SK-MEL-5 (cell line): ENCODE measurements at regions not wholly inside any gene's neighbourhood (a gene's known extent, or its start where the extent isn't known, plus 50 kb on each side); places are given as distances from the start of the nearest gene placed in this dataset.
"Not testable (repeated sequence)": the region's sequence is repeated elsewhere in the genome, so short reads cannot be mapped to it uniquely, and the experiment has no call there.

Experiments used
- DNase-seq: peaks from one replicate; pipeline ENCODE4 v3.0.0-alpha.2; 2016; ENCODE audit warnings: low read depth, low spot score
- in situ Hi-C: cut with HindIII; loops from 2 replicates; pipeline ENCODE4 v1.10.0; 2016; ENCODE audit warnings: low sequenced_read_pairs, high pct_unique_total_duplicates, low pct_unique_long_range_greater_than_20kb

DNA sequence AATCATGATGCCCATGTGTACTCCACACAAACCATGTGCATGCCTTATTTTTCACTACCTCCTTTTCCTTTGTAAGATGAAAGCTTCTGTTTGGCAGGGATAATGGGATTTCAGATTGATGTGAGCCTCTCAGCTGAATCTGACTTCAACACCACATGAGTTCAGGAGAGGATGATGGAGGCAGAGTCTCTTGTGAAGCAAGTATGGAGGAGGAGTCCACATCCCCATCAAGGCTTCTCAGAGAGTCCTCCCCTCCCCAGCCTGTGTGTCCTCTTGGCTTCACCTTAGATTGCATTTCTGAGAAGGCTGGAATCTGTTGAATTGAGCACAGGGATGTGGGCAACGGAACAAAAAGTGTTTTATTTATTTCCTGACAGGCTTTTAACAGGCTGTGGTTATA, 370.4 kb downstream of the FAT3 start:
- DNase-seq = no peak
- in situ Hi-C loops = no loop called here

DNA sequence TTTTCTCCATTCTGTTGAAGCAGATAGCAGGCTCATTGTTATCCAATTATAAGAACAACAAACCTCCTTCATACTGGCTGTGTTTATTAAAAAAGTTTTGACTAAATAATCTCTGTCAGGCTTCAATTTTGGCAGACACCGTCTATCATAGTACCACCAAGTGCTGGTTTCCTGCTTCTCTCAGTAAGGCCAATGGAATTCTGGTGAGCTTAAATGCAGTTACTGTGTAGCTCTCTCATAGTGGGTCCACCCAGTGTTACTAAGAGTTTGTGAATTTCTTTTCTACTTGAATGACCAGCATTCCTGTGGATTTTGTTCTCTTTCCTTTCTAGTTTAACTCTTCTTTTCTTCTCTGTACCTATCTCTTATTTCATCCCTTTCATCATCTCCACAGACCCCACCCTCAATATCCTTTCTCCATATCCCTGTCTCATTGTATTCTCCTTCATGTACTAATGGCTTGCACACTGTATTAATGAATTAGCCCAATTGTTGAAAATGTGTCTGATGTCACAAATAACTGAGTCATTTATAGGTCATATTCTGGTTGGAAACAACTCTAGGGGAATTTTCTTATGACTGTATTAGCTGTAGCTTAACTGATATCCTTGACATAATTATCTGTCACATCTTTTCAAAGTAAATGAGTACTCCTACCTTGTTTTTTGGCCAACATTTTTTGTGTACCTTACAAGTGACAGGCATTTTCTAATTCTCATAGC, 372.1 kb downstream of the FAT3 start:
- DNase-seq = no peak
- in situ Hi-C loops = no loop called here

DNA sequence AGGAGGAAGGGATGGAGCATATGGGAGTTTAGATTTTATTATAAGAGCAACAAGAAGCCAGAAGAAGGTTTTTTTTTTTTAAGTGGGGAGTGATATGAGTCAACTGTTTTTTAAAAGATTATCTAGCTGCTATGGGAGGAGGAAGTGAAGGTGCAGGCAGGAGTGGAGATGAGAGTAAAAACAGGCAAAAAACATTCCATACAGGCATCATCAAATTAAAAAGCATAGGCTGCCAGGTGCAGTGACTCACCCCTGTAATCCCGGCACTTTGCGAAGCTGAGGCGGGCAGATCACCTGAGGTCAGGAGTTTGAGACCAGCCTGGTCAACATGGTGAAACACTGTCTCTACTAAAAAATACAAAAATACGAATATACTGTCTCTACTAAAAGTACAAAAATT, 368.4 kb upstream of the MTNR1B start:
- no peak for DNase-seq
- in situ Hi-C loops = no loop called here

DNA sequence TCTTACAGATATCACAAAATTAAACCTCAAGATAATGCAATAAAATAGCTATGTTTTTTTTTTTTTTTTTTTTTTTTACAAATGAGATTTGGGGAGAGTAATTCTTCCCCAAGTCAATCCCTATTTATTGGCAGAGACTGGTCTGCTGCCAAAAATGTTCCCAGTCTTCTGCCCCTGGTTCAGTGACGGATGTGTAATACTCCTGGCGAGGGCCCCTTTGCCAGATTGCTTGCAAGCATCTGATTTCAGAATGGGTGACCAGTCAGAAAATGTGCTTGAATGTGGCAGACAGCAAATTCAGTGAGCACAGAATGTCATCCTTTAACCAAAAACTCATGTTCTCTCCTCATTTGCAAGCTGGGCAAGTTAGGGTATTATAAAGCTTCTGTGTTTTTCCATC, 363.8 kb upstream of the MTNR1B start:
- in situ Hi-C loops = no loop called here
- no peak for DNase-seq

DNA sequence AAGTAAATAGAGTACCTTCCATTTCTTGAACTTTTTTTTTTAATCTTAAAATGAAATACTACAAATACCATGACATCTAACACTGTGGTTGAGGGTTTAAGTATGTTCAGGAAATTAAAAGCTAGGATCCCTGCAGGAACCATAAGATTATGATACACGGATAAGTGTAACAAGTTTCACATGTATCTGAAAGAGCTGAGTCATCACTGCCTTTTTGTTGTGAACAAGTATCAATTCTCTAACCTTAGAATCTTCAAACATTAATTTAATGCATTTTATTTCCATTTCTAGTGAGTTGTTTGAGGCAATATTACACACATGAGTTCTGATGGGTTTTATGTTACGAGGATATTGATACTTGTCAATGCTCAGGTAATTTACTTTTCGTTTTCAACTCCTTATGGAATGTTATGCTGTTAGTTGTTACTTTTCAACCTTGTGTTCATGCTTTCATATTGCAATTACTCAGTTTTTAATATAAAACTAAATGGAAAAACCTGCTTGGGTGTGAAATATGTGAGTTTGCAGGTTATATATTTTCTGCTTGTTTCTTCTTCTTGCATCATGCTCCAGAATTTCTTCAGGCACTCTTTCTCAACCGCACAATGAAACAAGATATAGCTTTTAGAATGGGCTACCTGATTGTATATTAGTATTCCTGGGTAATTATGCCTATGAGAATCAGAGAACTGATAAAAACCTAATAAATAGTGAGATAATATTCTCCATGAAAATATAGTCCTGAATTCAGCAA, 361.3 kb upstream of the MTNR1B start:
- no peak for DNase-seq
- in situ Hi-C loops = no loop called here

DNA sequence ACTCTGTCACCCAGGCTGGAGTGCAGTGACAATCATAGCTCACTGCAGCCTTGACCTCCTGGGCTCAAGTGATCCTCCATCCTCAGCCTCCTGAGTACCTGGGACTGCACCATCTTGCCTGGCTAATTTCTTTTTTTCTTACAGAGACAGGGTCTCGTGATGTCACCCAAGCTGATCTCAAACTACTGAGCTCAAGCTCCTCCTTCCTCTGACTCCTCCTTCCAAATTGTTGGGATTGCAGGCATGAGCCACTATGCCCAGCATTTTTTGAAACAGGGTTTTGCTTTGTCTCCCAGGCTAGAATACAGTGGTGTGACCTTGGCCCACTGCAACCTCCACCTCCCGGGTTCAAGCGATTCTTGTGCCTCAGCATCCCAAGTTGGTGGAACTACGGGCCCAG, 358.3 kb upstream of the MTNR1B start:
- in situ Hi-C loops = no loop called here
- no peak for DNase-seq

DNA sequence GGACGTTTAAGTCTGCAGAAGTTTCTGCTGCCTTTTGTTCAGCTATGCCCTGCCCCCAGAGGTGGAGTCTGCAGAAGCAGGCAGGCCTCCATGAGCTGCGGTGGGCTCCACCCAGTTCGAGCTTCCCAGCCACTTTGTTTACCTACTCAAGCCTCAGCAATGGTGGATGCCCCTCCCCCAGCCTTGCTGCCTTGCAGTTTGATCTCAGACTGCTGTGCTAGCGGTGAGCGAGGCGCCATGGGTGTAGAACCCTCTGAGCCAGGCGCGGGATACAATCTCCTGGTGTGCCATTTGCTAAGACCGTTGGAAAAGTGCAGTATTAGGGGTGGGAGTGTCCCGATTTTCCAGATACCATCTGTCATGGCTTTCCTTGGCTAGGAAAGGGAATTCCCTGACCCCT, 351.4 kb upstream of the MTNR1B start:
- in situ Hi-C loops, DNase-seq: not testable (repeated sequence)

DNA sequence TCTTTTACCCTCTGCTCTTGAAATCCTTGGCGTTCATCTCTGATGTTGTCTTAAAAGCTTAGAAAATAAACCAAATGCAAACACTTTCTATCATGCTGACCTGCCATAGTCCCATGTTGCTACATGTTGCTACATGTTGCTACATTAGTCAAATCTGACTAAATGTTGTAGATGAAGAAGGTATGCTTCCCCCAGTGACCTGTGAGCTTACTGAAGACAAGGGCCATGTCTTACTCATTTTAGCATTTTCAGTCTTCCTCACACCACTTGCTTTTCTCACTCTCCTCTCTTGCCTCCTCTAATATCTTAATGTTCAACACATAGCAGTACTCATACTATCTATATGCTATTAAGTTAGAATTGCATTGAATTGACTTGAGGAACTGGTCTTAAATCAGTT, 346.4 kb upstream of the MTNR1B start:
- DNase-seq = no peak
- in situ Hi-C loops = no loop called here

DNA sequence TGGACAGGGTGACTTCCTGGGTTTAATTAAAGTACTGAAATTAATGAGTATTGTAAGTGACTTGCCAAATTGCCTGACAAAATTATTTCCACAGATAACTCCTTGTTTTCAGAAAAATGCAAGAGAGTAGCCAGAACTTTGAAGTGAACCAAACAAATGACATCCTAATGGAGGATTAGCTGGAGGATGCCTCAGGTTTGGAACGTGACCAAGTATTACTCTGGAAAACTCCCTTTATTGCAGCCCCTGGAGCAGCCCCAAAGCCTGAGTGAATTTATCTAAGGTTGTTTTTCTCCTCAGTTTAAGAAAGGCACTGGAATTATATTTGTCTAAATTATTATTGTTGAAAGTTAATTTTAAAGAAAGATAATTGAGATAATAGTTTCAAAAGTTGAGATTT, 343.6 kb upstream of the MTNR1B start:
- no peak for DNase-seq
- in situ Hi-C loops = no loop called here

DNA sequence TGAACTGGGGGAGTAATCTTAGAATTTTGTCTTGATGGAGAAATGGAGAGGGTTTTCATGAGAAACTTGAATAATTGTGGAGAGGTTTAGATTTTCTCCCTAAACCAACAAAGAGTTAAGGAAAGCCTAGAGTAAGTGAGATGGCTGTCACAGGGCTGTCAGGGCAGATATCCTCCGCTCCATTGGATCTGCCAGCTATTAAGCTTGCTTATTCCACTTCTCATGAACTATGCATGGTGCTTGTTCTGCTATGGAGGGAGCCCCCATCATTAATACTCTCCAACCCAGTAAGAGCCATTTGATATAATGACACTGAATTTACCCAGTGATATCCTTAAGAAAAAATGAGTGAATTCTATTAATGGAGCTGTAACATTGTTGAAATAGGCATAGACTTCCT, 342.8 kb upstream of the MTNR1B start:
- in situ Hi-C loops = no loop called here
- no peak for DNase-seq

DNA sequence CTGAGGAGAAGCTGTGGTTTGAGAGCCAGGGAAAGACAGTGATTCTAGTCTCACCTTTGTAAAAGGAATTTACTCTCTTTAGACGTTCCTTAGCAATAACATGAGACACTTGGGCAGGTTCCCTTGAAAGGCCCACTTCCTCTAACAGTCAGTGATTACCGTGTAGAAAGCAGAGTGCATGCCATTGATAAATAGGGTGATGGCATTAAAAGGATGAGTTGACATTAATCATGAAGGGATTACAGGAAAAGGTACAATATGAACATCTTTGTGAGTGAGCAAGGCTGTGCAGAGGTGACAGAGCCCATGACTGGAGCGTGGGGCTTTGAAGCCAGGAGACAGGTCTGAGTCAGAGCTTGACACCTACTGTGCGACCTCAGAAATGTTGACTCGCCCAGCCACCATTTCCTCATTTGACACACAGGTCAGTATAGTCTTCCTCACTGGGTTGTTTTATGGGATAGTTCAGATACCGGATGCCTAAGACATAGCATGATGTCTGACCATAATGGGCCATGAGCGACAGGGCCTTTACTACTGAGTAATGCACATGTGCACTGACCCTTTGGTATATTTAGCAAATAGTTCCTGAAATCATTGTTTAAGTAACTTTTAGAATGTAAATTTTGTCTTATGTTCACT, 341.7 kb upstream of the MTNR1B start:
- in situ Hi-C loops = no loop called here
- DNase-seq = no peak

DNA sequence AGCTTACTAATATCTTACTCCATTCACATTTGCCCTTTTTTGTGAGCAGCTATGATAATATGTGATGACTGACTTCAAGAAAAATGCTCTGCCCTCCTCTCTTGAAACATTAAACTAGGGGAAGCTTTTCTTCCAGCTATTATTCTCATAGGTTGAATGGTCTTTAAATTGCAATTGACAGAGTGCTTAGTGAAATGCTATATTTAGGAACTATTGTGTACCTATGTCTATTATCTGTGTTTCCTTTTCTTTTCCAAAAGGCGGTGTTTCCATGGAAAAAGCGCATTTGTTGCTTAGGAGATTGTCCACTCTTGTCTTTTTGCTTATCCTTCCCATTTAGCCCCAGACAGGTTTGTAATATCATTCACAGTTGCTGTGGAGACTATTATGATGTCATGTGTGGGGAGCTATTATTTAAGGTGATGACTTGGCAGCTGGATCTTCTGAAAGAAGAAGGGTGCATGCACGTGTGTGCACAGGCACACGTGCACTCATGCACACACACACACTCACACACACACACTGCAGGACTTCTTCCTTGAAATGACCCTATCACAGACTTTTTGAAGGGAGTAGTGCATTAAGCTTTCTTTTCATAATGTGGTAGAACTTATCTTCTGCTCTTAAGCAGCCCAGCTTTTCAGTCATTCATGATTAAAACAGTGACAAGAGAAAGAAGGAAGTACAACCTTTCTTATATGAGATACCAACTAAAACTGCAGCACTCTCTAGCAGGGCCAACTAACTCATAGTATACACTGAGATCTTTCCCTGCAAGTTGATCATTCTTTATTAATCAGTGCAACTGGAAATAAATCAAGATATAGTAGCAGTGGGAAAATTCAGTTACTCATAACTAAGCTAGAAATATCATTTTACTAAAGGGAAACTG, 340.8 kb upstream of the MTNR1B start:
- in situ Hi-C loops = no loop called here
- DNase-seq = no peak

DNA sequence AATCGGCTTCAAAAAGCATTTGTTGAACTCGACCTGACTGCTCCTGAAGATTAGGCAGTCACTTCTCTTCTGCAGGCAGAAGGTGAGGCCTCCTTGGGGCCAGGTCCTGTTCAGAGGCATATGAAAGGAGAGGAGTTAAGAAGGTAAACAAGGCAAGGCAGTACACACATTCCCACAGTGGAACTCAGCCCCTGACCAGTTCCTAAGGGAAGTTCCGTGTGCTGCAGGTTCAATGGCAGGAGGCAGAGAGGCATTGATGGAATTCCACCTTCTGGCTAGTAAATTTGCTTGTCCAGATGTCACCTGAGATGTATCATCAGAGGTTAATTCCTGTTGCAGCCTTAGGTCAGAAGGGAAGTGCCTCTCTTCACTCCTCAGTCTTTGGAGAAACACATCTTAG, 337.0 kb upstream of the MTNR1B start:
- in situ Hi-C loops = no loop called here
- DNase-seq = no peak

DNA sequence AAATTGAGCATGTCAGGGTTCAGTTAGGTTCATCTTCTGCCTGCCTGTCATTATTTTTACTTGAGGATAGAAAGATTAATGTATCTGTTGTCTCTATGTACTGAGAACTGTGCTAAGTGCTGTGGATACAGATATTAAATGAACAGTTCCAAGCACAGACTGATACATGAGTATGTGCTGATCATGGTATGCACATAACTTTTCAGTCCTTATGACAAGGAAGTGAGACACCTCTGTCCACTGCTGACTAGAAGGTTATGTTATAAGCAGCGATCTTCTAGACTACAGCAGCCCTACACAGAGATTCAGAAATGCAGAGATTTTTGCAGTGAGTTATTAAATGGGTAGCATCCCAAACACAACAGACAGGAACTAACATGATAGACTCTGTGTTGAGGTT, 335.6 kb upstream of the MTNR1B start:
- in situ Hi-C loops = no loop called here
- DNase-seq = no peak

DNA sequence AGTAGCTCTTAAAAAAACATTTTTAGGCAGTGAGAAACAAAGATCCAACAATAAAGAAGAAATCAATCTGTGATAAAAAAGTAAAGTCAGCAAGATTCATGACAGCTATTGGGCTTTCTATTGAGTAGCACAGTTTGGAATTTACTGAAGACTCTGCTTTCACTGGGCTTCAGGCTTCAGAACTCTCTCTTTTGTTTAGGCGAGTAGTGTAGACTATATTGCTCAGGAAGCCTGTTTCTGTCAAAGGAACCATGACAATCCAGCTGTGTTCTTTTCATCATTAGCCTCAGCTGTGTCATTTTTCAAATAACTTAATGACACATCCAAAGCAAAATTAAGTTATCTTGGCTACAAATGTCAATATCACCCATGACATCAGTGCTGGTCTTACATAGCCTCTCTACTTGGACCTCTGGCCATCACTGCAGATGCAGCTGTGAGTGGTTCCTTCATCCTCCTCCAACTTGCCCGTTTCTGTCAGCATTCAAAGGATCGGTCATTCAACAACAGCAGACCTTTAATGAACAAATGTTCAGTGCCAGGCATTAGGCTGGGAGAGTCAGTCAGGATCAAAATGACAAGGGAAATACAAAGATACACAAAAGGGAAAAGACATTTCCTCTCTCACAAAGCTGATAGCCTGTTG, 332.8 kb upstream of the MTNR1B start:
- in situ Hi-C loops = no loop called here
- no peak for DNase-seq

DNA sequence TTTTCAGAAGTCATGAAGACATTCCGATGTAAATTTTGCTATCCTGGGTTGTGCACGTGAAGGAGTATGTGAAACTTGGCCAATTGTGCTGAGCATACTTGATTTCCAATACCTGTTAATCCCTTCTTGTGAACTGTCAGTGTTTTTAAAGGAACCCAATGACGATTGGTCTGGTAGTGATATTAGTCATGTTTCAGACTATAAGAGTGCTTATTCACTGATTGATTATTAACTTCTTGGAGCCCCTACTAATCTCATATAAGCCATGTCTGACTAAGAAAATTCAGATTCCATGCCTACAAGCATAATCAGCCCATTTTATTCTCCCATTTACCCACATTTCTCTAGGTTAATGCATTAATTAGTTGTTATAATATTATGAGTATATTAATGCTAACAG, 330.8 kb upstream of the MTNR1B start:
- in situ Hi-C loops = no loop called here
- DNase-seq = no peak

DNA sequence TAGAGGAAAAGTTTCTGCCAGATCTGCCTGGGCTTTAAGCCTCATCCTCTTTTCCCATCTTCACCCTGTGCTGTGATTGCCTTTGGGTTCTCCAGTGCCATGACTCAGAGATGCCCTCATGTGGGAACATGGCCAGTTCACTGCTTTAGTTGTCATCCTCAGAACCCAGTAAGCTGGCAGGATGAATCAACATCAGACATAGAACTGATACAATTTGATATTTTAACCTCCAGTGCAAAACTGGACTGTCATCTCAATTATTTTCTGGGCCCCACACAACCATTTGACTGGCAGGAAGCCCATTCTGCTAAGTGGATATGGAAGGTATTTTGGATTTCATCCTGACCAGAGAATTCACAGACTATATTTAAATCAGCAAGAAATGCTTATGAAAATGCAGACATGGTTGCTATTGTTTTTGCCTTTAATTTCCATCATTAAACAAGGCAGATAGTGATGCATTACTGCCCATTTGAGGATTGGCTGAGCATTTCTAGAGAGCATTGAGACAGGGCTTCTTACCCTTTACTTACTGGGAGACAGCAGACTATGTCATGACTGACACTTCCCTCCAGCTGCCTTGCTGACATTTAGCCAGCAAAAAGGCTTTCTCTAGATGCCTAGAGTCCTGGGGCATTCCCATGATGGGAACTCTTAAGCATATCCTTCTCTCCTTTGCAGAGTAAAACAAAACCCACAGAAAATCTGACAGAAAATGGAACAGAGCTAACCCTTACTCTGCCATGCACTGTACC, 327.1 kb upstream of the MTNR1B start:
- DNase-seq = no peak
- in situ Hi-C loops = no loop called here
